ENCODE measurements at regions not wholly inside any gene's neighbourhood (a gene's known extent, or its start where the extent isn't known, plus 50 kb on each side); places are given as distances from the start of the nearest gene placed in this dataset.

DNA sequence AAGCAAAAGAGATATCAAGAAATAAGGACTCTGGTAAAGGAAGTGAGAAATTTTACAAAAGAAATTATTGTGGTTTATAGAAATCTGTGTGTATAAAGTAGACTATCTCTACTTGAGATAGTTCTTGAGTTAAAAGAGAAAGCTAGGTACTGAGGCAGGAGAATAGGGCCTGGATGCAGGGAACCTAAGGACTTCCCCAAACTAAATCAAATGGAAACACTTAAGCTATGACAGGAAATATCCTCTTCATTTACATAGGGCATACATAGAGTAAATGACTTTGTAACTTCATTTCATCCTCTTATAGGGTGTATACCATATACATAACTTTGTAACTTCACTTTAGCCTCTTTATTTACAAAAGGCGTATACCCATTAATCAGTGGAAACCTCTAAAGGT lies 219.2 kb upstream of the RGPD4 start:
- TF ChIP-seq, protein P1, sequence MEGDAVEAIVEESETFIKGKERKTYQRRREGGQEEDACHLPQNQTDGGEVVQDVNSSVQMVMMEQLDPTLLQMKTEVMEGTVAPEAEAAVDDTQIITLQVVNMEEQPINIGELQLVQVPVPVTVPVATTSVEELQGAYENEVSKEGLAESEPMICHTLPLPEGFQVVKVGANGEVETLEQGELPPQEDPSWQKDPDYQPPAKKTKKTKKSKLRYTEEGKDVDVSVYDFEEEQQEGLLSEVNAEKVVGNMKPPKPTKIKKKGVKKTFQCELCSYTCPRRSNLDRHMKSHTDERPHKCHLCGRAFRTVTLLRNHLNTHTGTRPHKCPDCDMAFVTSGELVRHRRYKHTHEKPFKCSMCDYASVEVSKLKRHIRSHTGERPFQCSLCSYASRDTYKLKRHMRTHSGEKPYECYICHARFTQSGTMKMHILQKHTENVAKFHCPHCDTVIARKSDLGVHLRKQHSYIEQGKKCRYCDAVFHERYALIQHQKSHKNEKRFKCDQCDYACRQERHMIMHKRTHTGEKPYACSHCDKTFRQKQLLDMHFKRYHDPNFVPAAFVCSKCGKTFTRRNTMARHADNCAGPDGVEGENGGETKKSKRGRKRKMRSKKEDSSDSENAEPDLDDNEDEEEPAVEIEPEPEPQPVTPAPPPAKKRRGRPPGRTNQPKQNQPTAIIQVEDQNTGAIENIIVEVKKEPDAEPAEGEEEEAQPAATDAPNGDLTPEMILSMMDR (IDR thresholded peaks at IDR 0.05; ENCODE audit: borderline replicate concordance, extremely low read depth, low read length, poor library complexity, severe bottlenecking), result no peak
- TF ChIP-seq EZH2 (IDR thresholded peaks at IDR 0.05; ENCODE audit: borderline replicate concordance, low read depth, low read length, severe bottlenecking), result no peak
